Osteoblast (primary cell): ENCODE measurements at regions not wholly inside any gene's neighbourhood (a gene's known extent, or its start where the extent isn't known, plus 50 kb on each side); places are given as distances from the start of the nearest gene placed in this dataset.

Experiments used
- DNase-seq: peaks from one replicate; pipeline ENCODE4 v3.0.0; 2011; ENCODE audit warnings: low spot score, mixed read lengths; ENCODE audit not compliant: insufficient read length; ENCODE audit errors: missing footprints
- H2AFZ ChIP-seq: 2 replicates; pipeline ENCODE4 v1.6.0; 2011; ENCODE audit warnings: mild to moderate bottlenecking, low read length
- H3K27ac ChIP-seq: 2 replicates; pipeline ENCODE4 v1.5.1; 2011; ENCODE audit warnings: mild to moderate bottlenecking, low read depth, low read length, moderate library complexity
- H3K27me3 ChIP-seq: 2 replicates; pipeline ENCODE4 v1.6.0; 2012; ENCODE audit warnings: mild to moderate bottlenecking, control low read depth, inconsistent platforms, low read length, moderate library complexity; ENCODE audit not compliant: insufficient read depth
- H3K36me3 ChIP-seq: 2 replicates; pipeline ENCODE4 v1.5.1; 2011; ENCODE audit warnings: mild to moderate bottlenecking, low read length, control low read depth, moderate library complexity; ENCODE audit not compliant: insufficient read depth
- H3K4me1 ChIP-seq: 2 replicates; pipeline ENCODE4 v1.5.1; 2011; ENCODE audit warnings: mild to moderate bottlenecking, low read length, control low read depth, moderate library complexity; ENCODE audit not compliant: insufficient read depth
- H3K4me2 ChIP-seq: 2 replicates; pipeline ENCODE4 v1.6.0; 2011; ENCODE audit warnings: mild to moderate bottlenecking, low read length; ENCODE audit not compliant: insufficient read depth
- H3K4me3 ChIP-seq: fragments of 200-600 bp; sonication (generic); 3 replicates; pipeline ENCODE4 v1.5.1; 2012; ENCODE audit warnings: mild to moderate bottlenecking, low read length, inconsistent platforms; ENCODE audit not compliant: insufficient read depth
- H3K79me2 ChIP-seq: 2 replicates; pipeline ENCODE4 v1.6.0; 2012; ENCODE audit warnings: mild to moderate bottlenecking, low read length, control low read depth, inconsistent platforms; ENCODE audit not compliant: insufficient read depth
- H3K9me3 ChIP-seq: 2 replicates; pipeline ENCODE4 v1.5.1; 2011; ENCODE audit warnings: low read depth, low read length, control low read depth
- H4K20me1 ChIP-seq: 2 replicates; pipeline ENCODE4 v1.6.0; 2012; ENCODE audit warnings: mild to moderate bottlenecking, low read length, control low read depth; ENCODE audit not compliant: insufficient read depth
- TF ChIP-seq, protein P1 (sequence below): IDR thresholded peaks from 2 replicates; pipeline ENCODE4 v1.5.1; 2011; ENCODE audit warnings: mild to moderate bottlenecking, low read depth, low read length, moderate library complexity; ENCODE audit errors: extremely low read depth

DNA sequence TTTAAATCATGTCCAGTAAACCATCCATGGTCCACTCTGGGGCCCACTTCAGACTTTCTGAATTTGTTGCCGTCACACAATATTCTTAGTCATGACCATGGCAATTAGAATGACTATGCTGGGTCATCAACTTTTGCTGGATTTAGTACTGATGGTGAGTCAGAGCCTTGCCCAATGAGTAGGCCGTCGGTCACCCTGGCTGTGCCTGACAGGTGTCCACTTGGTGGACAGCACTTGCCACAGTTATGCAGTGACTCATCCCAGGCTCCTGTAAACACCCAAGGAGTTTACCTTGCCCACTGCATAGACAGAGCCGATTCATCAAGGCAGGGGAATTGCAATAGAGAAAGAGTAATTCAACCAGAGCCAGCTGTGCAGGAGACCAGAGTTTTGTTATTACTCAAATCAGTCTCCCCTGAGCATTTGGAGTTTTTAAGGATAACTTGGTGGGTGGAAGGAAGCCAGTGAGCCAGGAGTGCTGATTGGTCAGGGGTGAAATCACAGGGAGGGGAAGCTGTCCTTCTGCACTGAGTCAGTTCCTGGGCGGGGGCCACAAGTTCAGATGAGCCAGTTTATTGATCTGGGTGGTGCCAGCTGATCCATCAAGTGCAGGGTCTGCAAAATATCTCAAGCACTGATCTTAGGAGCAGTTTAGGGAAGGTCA is 333.8 kb downstream of the PTPRU start:
- Histone ChIP-seq H3K9me3 (peaks cover 2% of the 10 kb centered on the region), H3K4me3 (no peak overlapping the region), H3K4me2 (peak overlapping the region; percentile 12), H4K20me1 (no peaks in the 10 kb centered on the region), H3K79me2 (no peaks in the 10 kb centered on the region), H3K27ac (no peak overlapping the region), H3K4me1 (peaks cover 19% of the 10 kb centered on the region), H3K27me3 (no peaks in the 10 kb centered on the region), H2AFZ (no peak overlapping the region), H3K36me3 (no peaks in the 10 kb centered on the region)
- peak; percentile 84 for DNase-seq
- TF ChIP-seq, protein P1, sequence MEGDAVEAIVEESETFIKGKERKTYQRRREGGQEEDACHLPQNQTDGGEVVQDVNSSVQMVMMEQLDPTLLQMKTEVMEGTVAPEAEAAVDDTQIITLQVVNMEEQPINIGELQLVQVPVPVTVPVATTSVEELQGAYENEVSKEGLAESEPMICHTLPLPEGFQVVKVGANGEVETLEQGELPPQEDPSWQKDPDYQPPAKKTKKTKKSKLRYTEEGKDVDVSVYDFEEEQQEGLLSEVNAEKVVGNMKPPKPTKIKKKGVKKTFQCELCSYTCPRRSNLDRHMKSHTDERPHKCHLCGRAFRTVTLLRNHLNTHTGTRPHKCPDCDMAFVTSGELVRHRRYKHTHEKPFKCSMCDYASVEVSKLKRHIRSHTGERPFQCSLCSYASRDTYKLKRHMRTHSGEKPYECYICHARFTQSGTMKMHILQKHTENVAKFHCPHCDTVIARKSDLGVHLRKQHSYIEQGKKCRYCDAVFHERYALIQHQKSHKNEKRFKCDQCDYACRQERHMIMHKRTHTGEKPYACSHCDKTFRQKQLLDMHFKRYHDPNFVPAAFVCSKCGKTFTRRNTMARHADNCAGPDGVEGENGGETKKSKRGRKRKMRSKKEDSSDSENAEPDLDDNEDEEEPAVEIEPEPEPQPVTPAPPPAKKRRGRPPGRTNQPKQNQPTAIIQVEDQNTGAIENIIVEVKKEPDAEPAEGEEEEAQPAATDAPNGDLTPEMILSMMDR: no peak

DNA sequence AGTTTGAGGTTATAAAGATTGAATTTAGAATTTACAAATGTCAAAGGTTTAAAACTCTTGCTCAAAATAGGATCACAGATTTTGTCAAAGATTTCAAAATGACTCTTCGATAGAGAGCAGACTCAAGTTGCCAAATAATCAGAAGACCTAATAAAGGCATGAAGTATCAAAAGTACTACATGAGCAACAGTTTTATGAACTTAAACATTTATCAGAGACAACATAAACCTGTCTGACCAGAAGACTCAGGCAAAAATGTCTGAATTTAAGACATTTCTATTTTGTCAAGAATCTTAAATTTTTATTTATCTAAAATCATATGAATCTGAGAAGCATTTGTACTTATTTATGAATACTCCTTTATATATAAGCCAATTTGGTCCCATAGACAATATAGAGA is 330.9 kb downstream of the PTPRU start:
- Histone ChIP-seq H3K36me3 (no peaks in the 10 kb centered on the region), H3K27ac (no peak overlapping the region), H3K4me2 (no peak overlapping the region), H3K4me3 (no peak overlapping the region), H3K9me3 (peaks cover 2% of the 10 kb centered on the region), H3K27me3 (no peaks in the 10 kb centered on the region), H4K20me1 (no peaks in the 10 kb centered on the region), H3K79me2 (no peaks in the 10 kb centered on the region), H2AFZ (no peak overlapping the region), H3K4me1 (peaks cover 19% of the 10 kb centered on the region)
- TF ChIP-seq, protein P1: no peak
- DNase-seq: no peak

DNA sequence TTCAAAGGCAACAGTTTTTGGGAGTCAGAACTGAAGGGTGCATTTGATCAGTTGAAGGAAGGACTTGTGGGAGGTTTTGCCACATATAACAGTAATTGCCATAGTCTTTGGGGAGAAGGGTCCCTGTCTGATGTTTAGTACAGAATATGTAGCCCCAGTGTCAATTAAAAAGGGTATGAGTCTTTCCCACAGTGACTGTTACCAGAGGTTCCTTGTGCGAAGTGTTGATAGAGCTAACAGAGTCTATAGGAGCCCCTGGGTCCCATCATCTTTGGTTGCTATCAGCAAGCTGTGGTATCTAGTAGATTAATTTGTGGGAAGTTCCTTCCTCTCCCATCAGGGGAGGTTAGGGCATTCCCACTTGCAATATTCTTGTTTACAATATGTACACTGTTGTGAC is 329.2 kb downstream of the PTPRU start:
- Histone ChIP-seq H3K9me3 (peaks cover 2% of the 10 kb centered on the region), H2AFZ (no peak overlapping the region), H4K20me1 (no peaks in the 10 kb centered on the region), H3K27me3 (no peaks in the 10 kb centered on the region), H3K27ac (no peak overlapping the region), H3K79me2 (no peaks in the 10 kb centered on the region), H3K4me3 (no peak overlapping the region), H3K4me1 (peaks cover 12% of the 10 kb centered on the region), H3K36me3 (no peaks in the 10 kb centered on the region), H3K4me2 (no peak overlapping the region)
- TF ChIP-seq, protein P1: no peak
- DNase-seq: no peak

DNA sequence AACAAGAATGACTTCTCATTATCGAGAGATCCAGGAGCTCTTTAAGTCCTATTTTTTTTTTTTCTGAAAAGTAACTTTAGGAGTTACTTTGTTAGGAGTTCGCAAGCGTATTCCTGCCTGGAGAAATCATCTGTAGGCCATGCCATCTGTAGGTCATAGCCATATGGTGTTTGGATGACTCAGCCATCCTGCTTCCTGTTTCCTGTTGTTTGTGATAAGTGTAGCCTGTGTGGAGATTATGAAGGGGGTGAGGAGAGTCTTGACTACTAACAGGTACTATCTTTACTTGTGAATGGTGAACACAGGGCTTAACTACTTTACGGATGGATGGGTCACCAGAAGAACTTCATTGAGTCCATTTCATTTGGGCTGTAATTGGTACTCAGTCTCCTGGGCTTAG is 327.2 kb downstream of the PTPRU start:
- no peaks in the 10 kb centered on the region for H3K36me3 ChIP-seq
- H3K4me3 ChIP-seq: no peak overlapping the region
- H3K4me2 ChIP-seq: no peak overlapping the region
- no peak overlapping the region for H2AFZ ChIP-seq
- no peak for DNase-seq
- H3K27ac ChIP-seq: no peak overlapping the region
- H3K4me1 ChIP-seq: no peaks in the 10 kb centered on the region
- H3K27me3 ChIP-seq: no peaks in the 10 kb centered on the region
- no peaks in the 10 kb centered on the region for H3K79me2 ChIP-seq
- TF ChIP-seq, protein P1: no peak
- no peaks in the 10 kb centered on the region for H4K20me1 ChIP-seq
- H3K9me3 ChIP-seq: peaks cover 2% of the 10 kb centered on the region
